NCI-H2107 (cell line): ENCODE measurements at regions not wholly inside any gene's neighbourhood (a gene's known extent, or its start where the extent isn't known, plus 50 kb on each side); places are given as distances from the start of the nearest gene placed in this dataset.
"Not testable (repeated sequence)": the region's sequence is repeated elsewhere in the genome, so short reads cannot be mapped to it uniquely, and the experiment has no call there.

ENCODE experiments used
- DNase-seq: peaks from one replicate; lab custom pipeline; 2025; lab: John Stamatoyannopoulos, UW

DNA sequence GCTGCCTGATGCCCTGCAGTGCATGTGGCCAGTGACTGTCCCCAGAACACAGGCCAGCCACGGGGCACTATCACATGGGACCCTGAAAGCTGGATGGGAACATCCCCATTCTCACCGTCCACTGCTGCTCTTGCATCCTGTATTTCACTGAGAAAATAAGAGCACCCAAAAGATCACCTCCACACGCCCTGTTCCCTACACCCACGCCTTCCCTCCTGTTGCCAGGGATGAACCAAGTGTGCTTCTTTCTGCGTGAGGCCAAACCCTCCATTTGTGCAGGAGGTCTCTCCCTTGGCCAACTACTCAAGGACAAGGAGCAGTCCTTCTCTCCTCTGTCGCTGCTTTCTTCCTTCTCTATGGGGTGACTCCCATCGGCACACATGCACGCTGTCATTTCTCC is 118.3 kb downstream of the LRRC37A3 start:
- not testable (repeated sequence) for DNase-seq

DNA sequence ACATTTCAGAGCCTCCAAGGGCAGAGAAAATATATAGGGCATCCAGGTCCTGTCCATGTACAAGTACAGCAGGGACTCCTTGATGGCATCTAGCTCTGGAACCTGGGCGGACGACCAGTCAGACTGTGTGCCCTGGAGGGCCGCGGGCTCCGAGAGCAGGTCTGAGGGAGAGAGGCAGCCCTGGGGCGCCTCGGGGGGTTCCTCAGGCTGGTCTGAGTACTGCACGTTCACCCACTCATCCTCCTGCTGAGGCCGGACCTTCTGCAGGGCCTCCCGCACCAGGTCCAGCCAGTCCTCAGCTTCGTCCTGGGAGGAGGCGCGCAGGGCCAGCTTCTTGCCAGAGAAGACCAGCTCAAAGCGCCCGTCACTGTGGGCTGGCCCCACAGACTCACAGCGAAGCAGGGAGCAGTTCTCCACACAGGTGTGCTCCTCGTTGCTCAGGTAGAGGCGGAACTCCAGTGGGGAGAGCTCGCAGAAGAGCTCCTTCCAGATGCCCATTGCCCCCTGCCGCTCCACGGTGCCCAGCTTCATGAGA is 118.8 kb downstream of the LRRC37A3 start:
- not testable (repeated sequence) for DNase-seq

DNA sequence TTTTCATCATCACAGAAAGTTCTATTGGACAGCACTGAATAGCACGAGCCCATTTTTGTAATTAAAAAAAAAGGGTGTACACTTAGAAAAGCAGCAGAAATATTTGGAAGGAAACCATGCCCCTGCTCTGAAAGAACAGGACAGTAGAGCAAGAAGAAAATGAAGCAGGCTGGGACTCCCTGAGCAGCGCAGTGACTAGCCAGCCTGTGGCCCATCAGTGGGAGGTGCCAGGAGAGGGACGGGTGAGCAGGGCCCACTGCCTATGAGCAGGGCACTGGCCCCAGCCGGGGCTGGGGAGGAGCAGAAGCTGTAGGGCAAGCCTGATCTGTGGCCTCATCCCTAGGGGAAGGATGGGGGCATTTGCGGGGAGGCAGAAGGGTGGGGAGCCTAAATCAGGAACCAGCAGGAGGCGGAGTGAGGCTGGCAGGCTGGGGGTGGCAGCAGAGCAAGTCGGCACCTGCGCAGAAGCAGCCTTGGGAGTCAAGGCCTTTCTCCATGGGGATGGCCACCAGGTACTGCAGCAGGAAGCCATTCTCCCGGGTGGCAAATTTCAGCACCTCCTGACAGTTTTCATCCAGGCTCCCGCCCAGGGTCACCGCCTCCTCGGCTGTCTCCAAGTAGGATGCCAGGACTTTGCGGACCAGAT is 119.6 kb downstream of the LRRC37A3 start:
- not testable (repeated sequence) for DNase-seq

DNA sequence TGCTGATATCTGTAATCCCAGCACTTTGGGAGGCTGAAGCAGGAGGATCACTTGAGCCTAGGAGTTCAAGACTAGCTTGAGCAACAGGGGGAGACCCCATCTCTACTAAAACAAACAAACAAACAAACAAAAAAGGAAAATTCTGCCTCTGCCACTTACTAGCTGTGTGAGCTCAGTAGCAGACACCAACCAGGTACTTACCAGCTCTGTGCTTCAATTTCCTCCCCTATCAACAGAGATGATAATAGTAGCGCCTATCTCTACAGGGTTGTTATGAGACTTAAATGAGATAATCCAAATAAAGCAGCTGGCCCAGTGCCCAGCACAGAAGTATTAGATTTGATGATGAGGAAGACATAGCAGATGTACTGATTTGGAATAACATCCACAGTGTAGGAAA is 120.3 kb downstream of the LRRC37A3 start:
- DNase-seq = not testable (repeated sequence)

DNA sequence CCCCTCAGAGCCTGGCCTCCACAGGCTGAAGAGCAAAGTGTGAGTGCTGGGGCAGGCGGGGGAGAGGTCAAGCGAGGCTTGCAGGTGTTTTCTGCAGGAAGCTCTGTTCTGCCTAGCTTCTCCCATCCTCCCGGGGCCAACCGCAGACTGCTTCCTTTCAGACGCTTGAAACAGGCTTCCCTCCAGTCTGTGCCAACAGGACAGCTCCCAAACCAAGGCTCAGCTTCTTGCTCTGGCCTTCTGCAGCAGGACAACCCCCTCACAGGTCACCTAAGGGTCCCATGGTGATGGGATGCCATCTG is 120.8 kb downstream of the LRRC37A3 start:
- DNase-seq = not testable (repeated sequence)

DNA sequence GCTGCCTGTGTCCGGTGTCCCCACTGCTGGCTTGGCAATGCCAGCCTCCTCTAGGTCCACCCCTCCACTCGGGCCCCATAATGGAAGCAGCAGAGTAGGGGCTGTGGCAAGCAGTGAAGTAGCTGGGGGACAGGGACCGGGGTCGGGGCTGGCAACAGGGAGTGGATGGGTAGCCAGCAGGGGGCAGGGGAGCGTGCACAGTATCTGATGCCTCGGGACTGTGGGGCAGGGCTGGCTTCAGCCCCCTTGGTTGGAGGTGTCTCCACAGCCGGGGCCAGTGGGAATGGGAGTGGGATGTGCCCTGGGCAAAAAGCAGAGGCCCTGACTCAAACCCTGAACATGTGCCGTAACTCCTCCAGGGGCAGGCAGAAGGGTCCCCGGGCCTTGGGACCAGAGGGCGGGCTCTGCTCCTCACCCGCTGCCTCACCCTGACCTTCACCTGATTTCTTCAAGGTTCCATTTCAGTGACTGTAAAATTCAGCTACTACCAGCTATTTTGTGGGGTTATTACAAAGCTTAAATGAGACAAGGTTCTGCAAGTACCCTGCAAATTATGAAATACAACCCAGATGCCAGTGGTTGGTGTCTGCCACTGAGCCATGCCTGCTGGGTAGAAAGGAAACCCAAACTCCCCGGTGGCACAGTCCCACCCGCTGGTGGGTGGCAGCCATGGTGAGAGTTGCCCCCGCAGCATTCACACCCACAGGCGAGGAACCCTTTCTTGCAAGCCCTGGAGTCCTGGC is 121.4 kb downstream of the LRRC37A3 start:
- DNase-seq = not testable (repeated sequence)

DNA sequence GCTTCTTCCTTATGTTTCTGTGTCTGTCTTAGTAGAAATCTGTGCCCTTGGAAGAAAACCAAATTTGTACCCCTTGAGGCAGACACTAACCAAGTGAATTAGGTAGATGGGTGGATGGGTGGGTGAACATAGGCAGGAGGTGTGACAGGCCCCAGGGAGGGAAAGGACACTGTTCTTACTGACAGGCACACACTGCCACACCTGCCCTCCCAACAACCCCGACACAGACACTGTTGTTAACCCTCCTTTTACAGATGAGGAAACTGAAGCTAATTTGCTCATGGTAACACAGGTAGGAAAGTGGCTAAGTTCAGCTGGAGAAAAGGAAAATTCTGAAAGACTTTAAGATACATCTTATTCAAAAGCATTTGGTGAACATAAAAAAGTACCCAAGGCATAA is 123.9 kb downstream of the LRRC37A3 start:
- not testable (repeated sequence) for DNase-seq

DNA sequence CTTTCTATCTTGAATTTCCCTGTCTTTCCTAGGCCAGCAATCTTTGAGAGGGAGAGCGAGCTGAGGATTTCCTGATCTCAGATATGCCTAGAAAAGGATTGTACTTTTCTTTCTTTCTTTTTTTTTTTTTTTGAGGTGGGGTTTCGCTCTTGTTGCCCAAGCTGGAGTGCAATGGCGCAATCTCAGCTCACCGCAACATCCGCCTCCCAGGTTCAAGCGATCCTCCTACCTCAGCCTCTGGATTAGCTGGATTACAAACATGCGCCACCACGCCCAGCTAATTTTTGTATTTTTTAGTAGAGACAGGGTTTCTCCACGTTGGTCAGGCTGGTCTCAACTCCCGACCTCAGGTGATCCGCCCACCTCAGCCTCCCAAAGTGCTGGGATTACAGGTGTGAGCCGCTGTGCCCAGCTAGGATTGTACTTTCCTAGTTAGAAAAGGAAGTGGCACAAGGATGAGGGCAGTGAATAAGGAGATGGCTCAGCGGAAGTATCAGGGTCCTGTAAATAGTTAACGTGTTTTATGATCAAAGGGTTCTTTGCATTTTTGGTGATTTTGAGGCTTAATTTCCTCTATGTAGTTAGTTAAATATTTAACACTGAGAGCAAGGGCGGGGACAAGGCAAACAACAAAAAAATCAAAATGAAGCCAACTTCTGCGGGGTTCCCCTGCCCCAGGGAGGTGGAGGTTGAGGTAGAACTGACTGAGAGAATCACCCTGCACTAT is 124.6 kb downstream of the LRRC37A3 start:
- DNase-seq = not testable (repeated sequence)

DNA sequence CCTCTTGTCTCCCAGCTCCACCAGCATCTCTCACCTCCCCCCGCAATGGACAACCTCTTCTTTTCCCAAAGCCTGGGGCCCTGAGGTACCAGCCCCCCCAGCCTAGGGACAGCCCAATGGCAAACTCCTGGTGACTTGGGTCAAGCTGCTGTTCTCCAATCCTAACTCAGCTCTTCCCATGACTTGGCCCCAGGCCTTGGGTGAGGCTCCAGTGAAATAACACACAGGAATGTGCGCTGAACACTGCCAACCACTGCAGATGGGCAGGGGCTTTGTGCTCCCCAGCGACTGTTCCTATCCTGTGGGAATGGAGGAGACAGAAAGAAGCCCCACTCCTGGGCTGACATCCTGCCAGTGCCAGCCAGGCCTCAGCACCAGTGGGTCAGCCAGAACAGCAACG is 125.2 kb downstream of the LRRC37A3 start:
- DNase-seq = not testable (repeated sequence)

DNA sequence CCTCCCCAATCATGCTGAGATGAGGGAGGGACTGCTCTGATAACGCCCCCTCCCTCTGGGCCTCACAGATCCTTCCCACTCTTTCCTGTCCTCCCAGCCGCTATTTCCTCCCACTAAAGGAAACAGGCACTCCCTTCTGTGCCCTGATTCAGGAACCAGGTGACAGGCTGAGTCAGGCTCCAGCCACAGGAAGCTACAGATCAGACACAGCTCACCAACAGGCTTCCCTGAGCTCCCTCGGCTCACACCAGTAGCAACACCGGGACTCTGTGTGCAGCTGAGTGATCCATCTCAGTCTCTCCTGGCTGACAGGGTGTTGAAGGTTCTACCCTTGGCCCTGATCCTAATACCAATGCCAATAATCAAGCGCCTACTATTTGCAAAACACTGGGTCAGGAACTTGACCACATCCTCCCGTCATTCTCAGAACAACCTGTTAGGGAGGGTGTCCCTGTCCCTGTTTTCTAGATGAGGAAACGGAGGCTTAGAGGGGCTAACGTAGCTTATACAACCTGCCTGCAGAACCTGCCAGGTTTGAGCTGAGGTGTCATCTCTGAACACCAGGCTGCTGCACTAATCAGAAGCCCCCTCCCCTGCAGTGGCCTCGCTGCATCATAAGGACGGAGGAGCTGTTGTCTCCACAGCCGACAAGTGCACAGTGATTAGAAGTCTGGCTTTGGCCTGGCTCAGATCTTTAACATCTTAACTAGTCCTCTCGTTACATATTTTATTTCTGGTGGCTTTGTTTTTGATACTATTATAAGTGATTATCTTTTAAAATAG is 126.3 kb downstream of the LRRC37A3 start:
- DNase-seq = not testable (repeated sequence)

DNA sequence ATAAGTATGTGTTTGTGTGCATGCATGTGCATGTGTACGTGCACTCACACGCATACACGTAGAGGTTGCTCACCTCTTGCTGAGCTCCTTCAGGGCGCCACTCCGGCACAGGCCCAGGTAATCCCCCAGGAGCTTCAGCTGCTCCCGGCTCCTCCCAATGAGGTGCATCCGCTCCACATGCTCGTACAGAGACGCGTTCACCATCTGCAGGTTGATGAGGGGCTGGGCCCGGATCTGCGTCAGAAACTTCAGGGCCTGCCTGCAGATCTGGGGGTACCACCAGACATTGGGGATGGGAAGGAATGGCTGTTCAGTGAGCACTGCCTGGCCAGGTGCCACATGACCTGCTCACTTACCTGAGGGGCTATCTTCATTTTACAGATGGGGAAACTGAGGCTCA is 127.0 kb downstream of the LRRC37A3 start:
- DNase-seq = not testable (repeated sequence)

DNA sequence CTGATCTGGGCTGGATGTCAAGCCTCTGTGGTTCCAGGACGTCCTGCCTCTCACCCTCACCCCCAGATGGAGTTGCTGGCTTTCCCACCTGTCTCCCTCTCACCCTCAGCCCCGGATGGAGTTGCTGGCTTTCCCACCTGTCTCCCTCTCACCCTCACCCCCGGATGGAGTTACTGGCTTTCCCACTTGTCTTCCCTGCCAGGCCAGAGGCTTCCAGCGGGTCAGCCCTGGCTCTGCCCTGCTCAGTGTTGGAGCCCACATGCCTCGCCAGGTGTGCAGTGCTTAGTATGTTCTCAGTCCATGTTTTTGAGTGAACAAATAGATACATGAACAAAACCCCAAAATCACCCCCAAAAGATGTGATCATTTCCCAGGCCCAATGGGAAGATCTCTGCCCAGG is 127.6 kb downstream of the LRRC37A3 start:
- not testable (repeated sequence) for DNase-seq

DNA sequence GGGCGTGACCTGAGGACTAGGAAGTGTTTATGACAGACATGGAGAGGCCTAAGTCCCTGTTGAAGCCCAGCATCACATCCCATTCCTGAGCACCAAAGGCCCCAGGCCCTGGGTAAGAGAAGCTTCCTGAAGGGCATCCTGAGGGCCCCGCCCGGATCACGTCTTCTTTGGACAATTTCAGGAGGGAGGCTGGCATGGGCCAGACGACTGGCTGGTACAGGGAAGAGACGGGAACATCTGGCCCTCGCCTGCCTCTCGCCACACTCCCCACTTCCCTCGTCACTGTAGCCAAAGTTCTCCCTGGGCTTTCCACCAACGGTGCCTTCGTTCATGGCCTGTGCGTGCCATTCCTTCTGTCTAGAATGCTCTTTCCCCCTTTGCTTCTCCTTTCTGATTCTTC is 128.1 kb downstream of the LRRC37A3 start:
- DNase-seq = not testable (repeated sequence)

DNA sequence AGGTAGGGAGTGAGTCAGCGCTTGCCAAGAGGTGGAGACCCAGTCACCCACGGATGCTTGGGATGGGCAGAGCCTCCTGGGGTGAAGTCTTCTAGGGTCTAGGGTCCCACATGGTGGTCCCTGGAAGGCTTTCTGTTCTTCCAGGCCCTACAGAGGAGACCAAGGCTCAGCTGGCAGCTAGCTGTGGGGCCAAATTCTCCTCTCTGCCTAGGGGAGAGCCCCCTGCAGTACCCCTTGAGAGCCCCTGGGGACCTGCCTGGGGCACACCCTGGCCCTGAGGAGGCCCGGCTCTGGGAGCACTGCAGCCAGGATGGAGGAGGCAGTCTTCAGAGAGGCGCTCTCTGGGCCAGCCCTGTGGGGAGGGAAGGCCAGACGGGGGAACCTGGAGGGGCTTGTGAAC is 128.6 kb upstream of the SMURF2 start:
- not testable (repeated sequence) for DNase-seq

DNA sequence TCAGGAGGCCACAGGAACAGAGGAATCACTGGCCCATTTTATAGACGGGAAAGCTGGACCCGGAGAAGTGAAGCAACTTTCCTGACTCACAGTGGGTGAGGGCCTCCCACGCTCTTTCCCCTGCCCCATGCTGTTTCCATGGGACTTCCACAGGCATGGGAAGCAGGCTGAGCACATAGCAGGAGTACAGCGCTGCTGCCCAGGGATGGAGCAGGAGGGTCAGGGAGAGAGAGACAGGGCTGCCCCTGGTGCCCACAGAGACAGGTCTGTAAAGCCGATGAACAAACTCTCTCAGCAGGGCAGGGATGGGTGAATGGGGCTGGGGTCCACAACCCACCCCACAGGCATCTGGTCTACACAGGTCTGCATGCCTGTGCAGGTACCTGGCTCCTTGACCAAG is 128.1 kb upstream of the SMURF2 start:
- DNase-seq = not testable (repeated sequence)

DNA sequence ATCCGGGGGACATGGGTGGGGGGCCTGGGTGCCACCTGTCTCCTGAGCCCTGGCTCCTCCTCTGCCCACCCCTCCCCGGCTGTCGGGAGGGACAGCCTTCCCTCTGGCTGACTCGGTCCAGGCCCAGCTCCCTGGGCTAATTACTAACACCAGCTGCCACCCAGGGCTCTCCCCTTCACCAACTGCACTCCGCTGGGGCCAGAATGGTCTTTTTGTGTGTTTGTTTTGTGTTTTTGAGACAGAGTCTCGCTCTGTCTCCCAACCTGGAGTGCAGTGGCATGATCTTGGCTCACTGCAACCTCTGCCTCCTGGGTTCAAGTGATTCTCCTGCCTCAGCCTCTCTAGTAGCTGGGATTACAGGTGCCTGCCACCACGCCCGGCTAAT is 126.9 kb upstream of the SMURF2 start:
- DNase-seq = not testable (repeated sequence)

DNA sequence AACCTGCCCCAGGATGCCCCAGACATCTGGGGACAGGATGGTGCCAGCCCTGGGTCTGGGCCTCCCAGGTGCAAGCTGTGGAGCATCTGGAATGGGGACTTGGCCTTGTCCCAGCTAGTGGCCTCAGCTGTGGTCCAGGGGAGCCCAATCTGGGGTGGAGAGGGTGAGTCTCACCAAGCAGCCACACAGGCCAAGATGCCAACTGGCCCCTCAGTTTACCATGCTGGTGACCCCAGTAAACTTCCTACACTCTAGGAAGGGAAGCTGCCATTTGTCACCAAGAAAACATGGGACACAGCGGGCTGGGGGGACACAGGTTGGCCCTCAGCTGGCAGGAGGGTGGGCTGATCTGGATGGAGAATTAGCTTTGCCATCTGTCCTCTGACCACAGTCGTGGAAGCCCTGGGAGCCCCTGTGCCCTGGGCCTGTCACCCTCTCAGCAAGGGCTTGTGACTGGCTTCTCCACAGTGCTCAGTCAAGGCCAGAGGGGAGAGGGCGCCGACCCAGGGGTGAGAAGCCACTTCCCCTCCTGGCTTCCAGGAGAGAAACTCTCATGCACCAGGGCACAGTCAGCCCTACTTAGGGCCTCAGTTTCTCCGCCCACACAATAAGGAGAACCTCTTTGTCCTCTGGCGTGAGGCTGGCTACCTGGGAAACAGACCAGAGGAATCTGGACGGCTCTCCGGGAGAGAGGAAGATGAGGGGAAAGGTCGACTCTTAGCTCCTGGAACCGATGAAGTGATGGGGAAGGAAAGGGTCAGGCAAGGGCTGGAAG is 126.4 kb upstream of the SMURF2 start:
- DNase-seq = no peak

DNA sequence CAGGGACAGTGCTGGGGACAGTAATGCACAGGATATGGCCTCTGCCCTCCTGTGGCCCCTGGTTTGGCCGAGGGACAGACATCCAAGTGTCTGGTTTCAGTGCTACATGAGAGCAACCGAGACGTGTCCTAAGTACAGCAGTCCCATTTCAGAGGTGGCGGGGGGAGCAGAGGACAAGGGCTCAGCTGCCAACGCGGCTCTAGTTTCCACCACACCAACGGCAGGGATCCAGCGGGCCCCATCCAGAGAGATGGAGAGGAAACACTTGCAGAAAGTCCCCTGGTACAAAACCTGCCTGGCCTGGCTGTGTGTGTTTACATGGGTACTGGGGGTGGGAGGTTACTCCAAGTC is 125.8 kb upstream of the SMURF2 start:
- no peak for DNase-seq

DNA sequence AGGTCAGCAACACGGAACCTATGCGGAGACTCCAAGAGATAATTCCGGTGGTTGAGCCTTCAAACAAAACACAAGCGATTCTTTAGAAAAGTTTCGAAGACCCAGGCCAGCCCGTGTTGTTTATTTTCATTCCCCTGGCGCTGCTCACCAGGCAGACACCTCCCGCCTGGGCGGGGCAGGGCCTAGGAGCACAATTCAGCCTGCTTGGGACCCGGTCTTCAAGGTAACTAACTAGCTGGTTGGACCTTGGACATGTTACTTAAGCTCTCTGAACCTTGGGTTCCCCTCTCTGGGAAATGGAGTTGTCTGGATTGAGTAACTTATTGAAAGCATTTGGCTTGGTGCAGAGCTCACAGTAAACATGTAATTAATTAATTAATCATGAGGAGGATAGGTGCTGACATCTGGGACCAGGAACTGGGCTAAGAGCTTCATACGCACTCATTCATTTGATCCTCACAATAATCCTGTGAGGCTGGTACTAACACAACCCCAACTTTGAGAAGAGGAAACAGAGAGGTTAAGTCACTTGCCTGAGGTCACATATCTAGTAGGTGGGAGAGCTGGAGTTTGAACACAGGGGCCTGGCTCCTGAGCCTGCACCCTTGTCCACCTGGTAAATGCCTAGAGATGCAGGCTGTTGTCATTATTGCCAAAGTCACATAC is 125.3 kb upstream of the SMURF2 start:
- no peak for DNase-seq

DNA sequence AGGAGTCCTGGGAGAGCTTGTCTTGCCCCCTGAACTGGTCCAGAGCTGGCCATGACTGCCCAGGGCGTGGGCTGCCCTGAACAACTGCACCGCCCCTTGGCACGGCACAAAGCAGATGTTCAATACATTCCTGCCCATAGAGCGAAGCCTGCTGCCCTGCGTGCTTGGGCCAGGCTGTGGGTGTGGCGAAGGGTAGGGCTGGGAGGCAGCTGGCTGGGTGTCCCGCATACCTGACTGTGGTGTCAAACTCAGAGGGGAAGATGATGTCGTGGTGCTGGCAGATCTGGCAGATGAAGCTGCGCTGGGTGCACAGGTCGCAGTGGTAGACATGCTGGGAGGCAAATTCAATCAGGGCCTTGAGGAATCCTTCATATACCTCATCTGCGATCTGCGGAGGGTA is 124.2 kb upstream of the SMURF2 start:
- DNase-seq = no peak

DNA sequence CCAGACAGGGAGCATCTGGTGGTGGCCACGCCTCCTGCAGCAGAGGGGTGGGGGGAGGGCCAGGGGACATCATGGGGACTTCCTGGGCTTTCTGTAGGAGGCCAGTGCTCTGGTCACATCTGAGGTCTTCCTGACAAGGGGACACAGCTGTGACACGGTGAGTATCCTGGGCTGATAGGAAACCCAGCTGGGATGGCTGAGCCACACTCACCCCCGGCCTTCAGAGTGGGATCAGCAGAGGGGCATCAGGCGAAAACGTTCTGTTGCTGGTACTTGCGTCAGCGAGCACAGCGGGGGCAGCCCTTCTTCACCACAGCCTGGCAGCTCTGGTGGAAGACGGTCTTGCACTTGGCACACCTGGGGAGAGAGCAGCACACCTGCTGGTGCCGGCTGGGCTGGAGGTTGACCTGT is 122.9 kb upstream of the SMURF2 start:
- DNase-seq = no peak
